T-helper 1 cell treated with Interleukin-12 subunit alpha and Interleukin-12 subunit beta and Interleukin-4 antibody, amounts not matched to agents 30 μg/mL and 1 μg/mL, for 36 hours (primary cell): ENCODE measurements at regions not wholly inside any gene's neighbourhood (a gene's known extent, or its start where the extent isn't known, plus 50 kb on each side); places are given as distances from the start of the nearest gene placed in this dataset.

Source experiments
- H3K27ac Mint-ChIP-seq: one replicate; pipeline ENCODE4 v1.8.0; 2021; ENCODE audit warnings: mild to moderate bottlenecking, mixed read lengths
- H3K27me3 Mint-ChIP-seq: one replicate; pipeline ENCODE4 v1.8.0; 2021; ENCODE audit warnings: low read depth, mixed read lengths
- H3K36me3 Mint-ChIP-seq: one replicate; pipeline ENCODE4 v1.8.0; 2021; ENCODE audit warnings: low read depth, mixed read lengths
- H3K4me1 Mint-ChIP-seq: one replicate; pipeline ENCODE4 v1.8.0; 2021; ENCODE audit warnings: low read depth, mixed read lengths
- H3K4me3 Mint-ChIP-seq: one replicate; pipeline ENCODE4 v1.8.0; 2021; ENCODE audit warnings: mild to moderate bottlenecking, moderate library complexity, mixed read lengths
- H3K9me3 Mint-ChIP-seq: one replicate; pipeline ENCODE4 v1.8.0; 2021; ENCODE audit warnings: mixed read lengths

DNA sequence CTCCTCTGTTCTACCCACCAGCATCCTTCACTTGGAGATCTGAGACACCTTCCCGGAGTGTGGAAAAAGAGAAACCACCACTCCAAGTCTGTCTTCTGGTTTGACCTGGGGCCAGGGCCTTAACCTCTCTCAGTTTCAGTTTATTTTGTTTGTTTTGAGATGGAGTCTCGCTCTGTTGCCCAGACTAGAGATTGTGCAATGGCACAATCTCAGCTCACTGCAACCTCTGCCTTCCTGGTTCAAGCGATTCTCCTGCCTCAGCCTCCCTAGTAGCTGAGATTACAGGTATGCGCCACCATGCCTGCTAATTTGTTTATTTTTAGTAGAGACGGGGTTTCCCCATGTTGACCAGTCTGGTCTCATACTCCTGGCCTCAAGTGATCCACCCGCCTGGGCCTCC, 271.1 kb upstream of the TNRC6C start:
- peaks cover 2% of the 10 kb centered on the region for H3K36me3 Mint-ChIP-seq
- H3K27ac Mint-ChIP-seq: no peak overlapping the region
- no peak overlapping the region for H3K4me3 Mint-ChIP-seq
- peaks cover 17% of the 10 kb centered on the region for H3K4me1 Mint-ChIP-seq
- peaks cover 13% of the 10 kb centered on the region for H3K27me3 Mint-ChIP-seq
- no peaks in the 10 kb centered on the region for H3K9me3 Mint-ChIP-seq

DNA sequence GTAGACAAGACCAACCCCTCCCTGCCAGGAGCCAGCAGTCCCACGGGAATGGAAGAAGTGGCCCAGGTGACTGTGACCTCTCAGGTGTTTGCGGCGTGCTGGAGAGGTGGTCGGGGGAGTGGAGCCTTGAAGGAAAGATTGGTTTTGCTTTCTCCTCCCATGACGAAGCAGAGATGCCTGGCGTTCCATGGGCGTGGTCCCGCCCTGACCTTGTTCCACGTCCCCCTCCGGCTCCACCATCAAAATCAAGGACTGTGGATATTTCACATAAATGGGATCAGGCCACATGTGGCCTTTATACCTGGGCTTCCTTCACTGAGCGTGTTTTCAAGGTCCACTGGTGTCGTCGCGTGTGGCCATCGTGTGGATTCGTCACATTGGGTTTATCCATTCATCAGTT, 270.6 kb upstream of the TNRC6C start:
- H3K4me3 Mint-ChIP-seq: no peak overlapping the region
- H3K27me3 Mint-ChIP-seq: peaks cover 13% of the 10 kb centered on the region
- H3K9me3 Mint-ChIP-seq: no peaks in the 10 kb centered on the region
- no peaks in the 10 kb centered on the region for H3K36me3 Mint-ChIP-seq
- peaks cover 21% of the 10 kb centered on the region for H3K4me1 Mint-ChIP-seq
- no peak overlapping the region for H3K27ac Mint-ChIP-seq

DNA sequence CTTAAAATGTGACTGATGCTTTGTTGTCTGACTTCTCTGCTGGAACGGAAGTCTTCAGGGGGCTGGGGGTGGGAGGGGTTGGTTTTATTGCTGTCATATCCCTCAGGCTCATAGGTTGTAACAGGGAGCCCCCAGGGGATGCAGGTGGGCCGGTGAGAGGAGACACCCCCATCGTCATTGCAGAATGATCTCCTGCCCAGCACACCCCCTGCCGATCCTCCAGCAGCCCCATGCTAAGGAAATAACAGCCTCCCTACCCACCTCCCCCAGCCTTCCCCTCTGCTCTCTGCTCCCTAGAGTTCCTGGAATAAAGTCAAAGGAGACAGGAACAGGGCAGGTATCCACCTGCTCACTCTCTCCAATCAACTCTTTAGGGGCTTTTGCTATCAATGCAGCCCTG, 270.1 kb upstream of the TNRC6C start:
- Mint-ChIP-seq H3K27ac (no peak overlapping the region), H3K4me1 (peaks cover 21% of the 10 kb centered on the region), H3K27me3 (peaks cover 13% of the 10 kb centered on the region), H3K4me3 (no peak overlapping the region), H3K36me3 (no peaks in the 10 kb centered on the region), H3K9me3 (no peaks in the 10 kb centered on the region)

DNA sequence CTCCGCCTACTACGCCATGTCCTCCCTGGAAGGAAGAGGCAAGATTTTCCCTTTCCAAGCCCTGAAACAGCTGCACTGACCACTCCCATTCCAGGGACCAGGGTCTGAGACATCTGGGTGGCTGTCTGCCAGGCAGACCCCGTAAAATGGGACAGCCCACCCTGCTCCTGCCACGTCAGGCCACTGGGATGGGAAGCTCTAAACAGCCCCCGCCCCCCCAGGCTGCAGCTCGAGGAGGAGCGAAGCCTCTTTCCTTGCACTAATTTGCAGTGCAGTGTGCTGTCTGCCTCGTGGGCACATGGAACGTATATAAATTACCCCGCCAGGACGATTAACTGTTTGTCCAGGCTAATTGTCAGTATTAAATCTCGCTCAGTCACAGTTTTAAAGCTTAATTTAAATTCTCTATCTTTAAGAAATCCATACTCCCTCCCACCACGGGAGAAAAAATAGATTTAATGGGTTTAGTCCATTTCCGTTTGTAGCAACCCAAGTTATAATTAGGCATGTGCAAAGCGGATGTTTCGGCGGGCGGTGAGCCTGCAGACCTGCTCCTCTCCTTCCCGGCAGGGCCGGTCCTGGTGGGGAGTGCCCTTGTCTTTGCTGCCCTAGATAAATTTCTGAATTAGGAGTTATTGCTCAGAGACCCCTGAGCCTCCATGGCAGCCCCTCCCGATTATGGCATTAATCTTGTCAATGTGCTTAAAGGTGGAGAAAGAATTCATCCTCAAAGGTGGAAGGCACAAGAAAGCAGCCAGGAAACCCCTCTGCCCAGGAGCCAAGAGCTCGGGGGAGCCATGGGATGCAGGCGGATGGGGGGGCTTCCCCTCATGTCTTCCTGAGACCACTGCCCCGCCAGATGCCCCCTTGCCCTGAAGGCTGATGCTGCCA, 268.0 kb upstream of the TNRC6C start:
- H3K4me3 Mint-ChIP-seq: peak overlapping the region; percentile 3
- no peaks in the 10 kb centered on the region for H3K9me3 Mint-ChIP-seq
- peaks cover 35% of the 10 kb centered on the region for H3K27me3 Mint-ChIP-seq
- H3K27ac Mint-ChIP-seq: no peak overlapping the region
- H3K4me1 Mint-ChIP-seq: peaks cover 21% of the 10 kb centered on the region
- H3K36me3 Mint-ChIP-seq: no peaks in the 10 kb centered on the region

DNA sequence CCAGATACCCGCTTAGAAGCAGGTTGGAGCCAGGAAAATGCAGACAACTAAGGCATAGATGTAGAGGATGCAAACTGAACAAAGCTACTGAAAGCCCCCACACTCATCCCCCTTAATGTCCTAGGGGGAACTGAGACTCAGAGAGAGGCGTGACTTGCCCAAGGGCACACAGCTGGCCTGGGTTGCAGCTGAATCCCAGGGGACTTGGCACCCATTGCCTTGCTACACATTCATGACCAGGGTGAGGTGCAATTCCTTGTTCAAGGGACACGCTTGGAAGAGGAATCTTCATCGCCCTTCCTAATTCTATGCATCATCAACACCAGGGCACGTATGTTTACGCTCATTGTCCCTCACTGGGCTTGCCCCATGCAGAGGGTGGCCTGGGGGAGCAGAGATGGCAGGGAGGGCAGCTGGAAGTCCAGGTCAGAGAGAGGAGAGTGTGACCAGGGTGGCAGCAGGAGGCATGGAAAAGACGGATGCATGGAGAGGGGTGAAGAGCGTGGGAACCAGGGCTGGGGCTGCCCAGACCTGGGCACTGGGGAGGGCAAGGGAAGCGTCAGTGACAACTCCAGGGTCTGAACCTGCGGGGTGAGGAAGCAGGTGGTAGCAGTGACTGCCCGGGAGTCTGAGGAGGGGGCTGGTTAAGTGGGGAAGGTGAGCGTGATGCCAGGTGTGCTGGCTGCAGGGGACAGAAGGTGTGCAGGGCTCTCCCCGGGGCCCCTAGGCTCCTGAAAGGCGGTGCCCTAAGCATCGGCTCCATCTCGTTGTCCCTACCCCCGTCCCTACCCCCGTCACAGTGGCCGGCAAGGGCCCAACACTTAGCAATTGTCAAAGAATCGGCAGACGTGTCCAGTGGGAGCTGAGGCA, 267.1 kb upstream of the TNRC6C start:
- H3K4me1 Mint-ChIP-seq: peaks cover 21% of the 10 kb centered on the region
- no peaks in the 10 kb centered on the region for H3K36me3 Mint-ChIP-seq
- no peak overlapping the region for H3K27ac Mint-ChIP-seq
- no peaks in the 10 kb centered on the region for H3K9me3 Mint-ChIP-seq
- peaks cover 44% of the 10 kb centered on the region for H3K27me3 Mint-ChIP-seq
- no peak overlapping the region for H3K4me3 Mint-ChIP-seq

DNA sequence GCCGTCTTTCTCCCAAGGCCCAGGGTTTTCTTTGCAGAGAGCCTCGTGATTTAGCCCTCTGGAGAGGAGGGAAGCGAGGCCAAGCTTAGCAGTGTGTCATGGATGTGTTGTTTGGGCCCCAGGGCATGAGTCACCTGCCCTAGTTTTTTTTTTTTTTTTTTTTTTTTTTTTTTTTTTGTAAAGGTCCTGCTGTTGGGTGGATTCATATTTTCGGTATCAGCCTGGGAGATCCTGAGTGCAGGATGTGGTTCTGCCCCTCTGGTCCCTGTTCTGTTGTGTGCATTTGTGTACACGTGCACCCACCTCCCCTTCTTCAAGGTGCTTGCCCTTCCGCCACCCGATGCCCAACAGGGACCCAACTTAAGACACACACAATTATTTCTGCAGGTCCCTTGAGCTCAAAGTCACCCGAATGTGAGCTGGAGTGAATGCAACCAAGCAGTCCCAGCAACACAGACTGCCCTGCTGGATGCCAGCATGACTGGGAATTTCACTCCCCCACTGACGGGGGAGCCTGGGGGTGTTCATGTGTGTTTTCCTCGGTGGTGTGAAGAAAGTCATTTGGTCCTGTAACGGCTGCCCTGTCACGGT, 265.8 kb upstream of the TNRC6C start:
- H3K27me3 Mint-ChIP-seq: peaks cover 46% of the 10 kb centered on the region
- H3K9me3 Mint-ChIP-seq: no peaks in the 10 kb centered on the region
- no peak overlapping the region for H3K4me3 Mint-ChIP-seq
- H3K4me1 Mint-ChIP-seq: peaks cover 21% of the 10 kb centered on the region
- H3K27ac Mint-ChIP-seq: no peak overlapping the region
- no peaks in the 10 kb centered on the region for H3K36me3 Mint-ChIP-seq

DNA sequence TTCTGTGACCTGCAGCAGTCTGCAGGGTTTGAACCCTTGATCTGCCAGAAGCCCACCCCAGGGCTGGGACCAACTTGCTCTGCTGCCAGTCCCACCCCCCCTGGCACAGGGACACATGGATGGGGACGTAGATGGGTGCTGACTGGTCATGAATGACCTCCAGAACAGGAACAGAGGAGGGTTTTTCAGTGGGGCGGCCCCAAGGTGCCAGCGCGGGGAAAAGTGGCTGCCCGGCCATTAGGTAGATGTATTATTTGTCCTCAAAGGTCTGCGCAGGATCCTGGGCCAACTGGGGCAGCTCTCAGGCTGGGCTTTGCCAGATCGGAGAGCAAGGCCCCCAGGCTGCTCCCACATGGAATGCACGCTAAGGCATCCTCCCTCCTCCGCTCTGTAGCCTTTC, 265.2 kb upstream of the TNRC6C start:
- no peaks in the 10 kb centered on the region for H3K36me3 Mint-ChIP-seq
- peaks cover 46% of the 10 kb centered on the region for H3K27me3 Mint-ChIP-seq
- H3K4me3 Mint-ChIP-seq: no peak overlapping the region
- no peaks in the 10 kb centered on the region for H3K9me3 Mint-ChIP-seq
- no peak overlapping the region for H3K27ac Mint-ChIP-seq
- H3K4me1 Mint-ChIP-seq: peaks cover 21% of the 10 kb centered on the region

DNA sequence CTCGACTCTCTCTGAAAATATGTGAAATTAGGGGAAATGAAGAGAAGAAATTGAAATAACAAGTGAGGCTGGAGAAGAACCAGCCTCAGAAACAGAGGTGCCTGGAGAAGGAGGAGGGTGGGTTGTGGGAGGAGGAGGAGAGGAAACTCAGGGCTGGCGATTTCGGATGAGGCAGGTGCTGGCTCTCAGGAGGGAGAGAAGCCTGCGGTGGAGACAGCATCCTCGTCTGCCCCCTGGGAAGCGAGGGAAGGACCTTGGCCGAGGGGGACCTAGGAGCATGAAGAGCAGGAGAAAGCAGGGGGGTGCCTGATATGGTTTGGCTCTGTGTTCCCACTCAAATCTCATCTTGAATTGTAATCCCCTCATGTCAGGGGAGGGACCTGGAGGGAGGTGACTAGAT, 264.7 kb upstream of the TNRC6C start:
- no peak overlapping the region for H3K27ac Mint-ChIP-seq
- peaks cover 50% of the 10 kb centered on the region for H3K27me3 Mint-ChIP-seq

DNA sequence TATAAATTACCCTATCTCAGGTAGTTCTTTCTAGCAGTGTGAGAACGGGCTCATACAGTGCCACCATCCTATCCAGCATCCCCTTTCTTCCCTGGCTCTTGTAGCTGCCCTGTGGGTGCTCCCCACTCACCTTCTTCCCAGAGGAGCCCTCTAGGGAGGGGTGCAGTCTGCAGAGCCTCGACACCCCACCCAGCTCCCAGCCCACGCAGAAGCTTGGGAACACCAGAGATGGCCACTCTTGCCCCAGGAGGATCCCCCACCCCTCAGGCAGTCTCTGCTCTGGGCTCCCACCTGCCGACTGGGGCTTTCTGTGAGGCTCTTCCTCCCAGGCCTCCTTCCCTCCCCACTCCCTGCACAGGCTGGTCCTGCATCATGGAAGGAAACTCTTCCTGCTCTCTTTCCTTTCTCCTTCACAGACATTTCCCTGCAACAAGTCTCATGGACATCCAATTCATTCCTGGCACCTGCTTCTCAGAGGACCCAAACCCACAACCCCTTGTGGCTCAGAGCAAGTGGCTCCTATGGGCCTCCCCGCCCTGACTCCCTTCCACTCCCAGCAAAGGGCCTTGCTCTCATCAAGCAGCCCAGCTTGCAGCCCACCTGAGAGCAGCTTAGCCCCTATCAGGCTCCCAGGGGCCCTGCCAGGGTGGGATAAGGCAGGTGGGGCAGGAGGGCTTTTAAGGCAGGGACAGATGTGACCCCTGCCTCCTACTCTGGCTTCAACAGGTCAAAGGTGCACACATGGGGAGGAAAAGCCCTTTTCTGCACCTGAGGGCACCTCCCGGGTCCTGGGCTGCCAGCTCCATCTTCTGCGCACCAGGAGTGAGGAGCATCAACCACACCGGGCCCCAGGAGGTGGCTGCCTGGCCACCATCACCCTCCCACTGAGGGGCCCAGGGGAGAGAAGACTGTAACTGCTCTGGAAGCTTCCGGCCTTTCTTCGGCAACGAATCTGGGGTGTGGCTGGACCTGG, 263.8 kb upstream of the TNRC6C start:
- Mint-ChIP-seq H3K27ac (no peak overlapping the region), H3K4me1 (peaks cover 21% of the 10 kb centered on the region), H3K27me3 (peaks cover 52% of the 10 kb centered on the region), H3K4me3 (no peak overlapping the region), H3K9me3 (no peaks in the 10 kb centered on the region), H3K36me3 (no peaks in the 10 kb centered on the region)

More for the DNA sequence above, 264.7 kb upstream of the TNRC6C start:
- Mint-ChIP-seq H3K4me1 (peaks cover 21% of the 10 kb centered on the region), H3K9me3 (no peaks in the 10 kb centered on the region), H3K4me3 (no peak overlapping the region), H3K36me3 (no peaks in the 10 kb centered on the region)

DNA sequence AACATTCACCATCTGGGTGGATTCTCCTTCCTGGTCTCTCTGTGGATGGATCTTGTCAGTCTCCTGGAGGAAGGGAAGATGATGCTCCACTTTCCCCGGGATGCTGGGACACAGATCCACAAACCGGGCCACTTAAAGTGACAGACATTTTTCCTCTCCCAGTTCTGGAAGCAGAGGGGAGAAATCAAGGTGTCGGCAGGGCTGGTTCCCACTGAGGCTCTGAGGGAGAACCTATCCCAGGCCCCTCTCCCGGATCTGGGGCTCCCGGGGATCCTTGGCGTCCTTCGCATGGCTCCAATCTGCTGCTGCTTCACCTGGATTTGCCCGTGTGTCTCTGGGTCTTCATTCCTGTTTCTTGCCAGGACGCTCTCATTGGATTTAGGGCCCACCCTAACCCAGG, 263.1 kb upstream of the TNRC6C start:
- H3K4me3 Mint-ChIP-seq: no peak overlapping the region
- no peaks in the 10 kb centered on the region for H3K9me3 Mint-ChIP-seq
- peaks cover 19% of the 10 kb centered on the region for H3K4me1 Mint-ChIP-seq
- peaks cover 49% of the 10 kb centered on the region for H3K27me3 Mint-ChIP-seq
- H3K36me3 Mint-ChIP-seq: no peaks in the 10 kb centered on the region
- no peak overlapping the region for H3K27ac Mint-ChIP-seq

DNA sequence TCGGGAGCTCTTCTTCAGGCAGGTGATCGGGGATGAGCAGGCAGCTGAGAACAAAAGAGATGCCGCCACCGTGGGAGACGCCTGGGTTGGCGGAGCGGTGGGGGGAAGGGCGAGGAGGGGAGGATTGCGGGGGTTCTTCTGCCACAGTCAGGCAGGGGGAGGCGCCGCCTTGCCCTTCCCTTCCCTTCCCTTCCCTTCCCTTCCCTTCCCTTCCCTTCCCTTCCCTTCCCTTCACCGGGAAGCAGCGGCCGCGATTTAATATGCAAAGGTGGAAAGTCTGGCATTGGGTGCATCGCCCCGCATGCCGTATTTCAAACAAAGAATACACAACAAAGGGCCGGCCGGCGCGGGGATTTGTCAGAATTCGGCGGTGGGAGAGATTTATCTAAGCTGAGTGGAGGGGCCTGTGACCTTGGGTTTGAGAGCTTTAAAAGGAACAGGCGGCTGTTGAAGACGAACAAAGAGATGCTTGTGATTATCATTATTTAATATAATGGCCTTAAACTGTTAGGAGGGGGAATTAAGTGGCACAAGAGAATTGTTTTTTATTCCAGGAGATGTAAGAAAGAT, 262.3 kb upstream of the TNRC6C start:
- Mint-ChIP-seq H3K27ac (no peak overlapping the region), H3K9me3 (peaks cover 7% of the 10 kb centered on the region), H3K4me3 (no peak overlapping the region), H3K36me3 (no peaks in the 10 kb centered on the region), H3K4me1 (peaks cover 12% of the 10 kb centered on the region), H3K27me3 (peaks cover 46% of the 10 kb centered on the region)

DNA sequence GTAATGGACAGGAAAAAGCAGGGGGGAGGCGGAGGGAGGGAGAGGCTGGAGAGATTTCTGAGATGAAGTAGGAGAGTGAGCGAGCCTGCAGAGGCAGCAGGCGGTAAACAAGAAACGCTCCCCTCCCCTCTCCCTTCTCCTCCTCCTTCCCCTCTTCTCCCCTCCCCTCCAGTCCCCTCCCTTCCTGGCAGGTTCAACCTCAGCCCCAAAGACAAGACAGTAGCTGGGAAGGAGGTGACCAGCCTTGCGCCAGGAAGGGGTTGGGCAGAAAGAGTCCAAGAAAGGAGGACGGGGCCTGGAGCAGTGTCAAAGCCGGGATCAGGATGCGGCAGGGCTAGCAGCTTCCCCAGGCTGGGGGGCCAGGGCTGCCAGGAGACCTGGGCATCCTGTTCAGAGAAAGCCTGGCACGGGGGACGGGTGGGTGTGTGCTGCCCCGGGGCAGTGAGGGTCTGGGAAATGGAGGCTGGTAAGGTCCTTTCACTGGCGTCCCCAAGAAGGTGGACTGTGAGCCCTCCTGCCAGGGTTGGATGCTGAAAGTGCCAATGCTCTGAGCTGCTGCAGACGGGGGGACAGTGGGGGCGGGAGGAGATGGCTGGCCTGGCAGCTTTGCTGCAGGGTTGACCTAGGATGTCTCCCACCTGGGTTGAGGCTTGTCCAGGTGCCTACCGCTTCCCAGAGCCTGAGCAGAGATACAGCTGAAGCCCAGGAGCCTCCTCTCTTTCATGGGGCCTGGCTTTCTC, 261.6 kb upstream of the TNRC6C start:
- H3K36me3 Mint-ChIP-seq: no peaks in the 10 kb centered on the region
- no peak overlapping the region for H3K27ac Mint-ChIP-seq
- peaks cover 13% of the 10 kb centered on the region for H3K9me3 Mint-ChIP-seq
- H3K27me3 Mint-ChIP-seq: peaks cover 42% of the 10 kb centered on the region
- H3K4me1 Mint-ChIP-seq: peaks cover 8% of the 10 kb centered on the region
- H3K4me3 Mint-ChIP-seq: no peak overlapping the region
